MM.1S (cell line): ENCODE measurements at regions not wholly inside any gene's neighbourhood (a gene's known extent, or its start where the extent isn't known, plus 50 kb on each side); places are given as distances from the start of the nearest gene placed in this dataset.

Experiments used
- EZH2 ChIP-seq: fragments of 300-600 bp; sonication (generic); optimal IDR thresholded peaks from 2 replicates; pipeline ENCODE3; 2017; ENCODE audit warnings: low read depth, mild to moderate bottlenecking, antibody characterized with exemption, low read length, mixed read lengths
- TF ChIP-seq, protein P1 (sequence below): fragments of 300-600 bp; sonication (generic); IDR thresholded peaks from 2 replicates; pipeline ENCODE4 v1.5.1; 2016; ENCODE audit warnings: antibody characterized with exemption, low read length, mixed read lengths

DNA sequence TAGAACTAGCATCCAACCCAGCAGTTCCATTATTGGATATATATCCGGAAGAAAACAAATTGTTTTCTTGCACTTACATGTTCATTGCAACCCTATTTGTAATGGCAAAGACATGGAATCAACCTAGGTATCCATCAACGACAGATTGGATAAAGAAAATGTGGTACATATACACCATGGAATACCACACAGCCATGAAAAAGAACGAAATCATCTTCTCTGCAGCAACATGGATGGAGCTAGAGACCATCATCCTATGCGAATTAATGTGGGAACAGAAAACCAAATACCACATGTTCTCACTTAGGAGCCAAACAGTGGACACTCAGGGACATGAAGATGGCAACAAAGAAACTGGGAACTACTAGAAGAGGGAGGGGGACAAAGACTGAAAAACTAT, 352.7 kb downstream of the CDH2 start:
- TF ChIP-seq, protein P1, sequence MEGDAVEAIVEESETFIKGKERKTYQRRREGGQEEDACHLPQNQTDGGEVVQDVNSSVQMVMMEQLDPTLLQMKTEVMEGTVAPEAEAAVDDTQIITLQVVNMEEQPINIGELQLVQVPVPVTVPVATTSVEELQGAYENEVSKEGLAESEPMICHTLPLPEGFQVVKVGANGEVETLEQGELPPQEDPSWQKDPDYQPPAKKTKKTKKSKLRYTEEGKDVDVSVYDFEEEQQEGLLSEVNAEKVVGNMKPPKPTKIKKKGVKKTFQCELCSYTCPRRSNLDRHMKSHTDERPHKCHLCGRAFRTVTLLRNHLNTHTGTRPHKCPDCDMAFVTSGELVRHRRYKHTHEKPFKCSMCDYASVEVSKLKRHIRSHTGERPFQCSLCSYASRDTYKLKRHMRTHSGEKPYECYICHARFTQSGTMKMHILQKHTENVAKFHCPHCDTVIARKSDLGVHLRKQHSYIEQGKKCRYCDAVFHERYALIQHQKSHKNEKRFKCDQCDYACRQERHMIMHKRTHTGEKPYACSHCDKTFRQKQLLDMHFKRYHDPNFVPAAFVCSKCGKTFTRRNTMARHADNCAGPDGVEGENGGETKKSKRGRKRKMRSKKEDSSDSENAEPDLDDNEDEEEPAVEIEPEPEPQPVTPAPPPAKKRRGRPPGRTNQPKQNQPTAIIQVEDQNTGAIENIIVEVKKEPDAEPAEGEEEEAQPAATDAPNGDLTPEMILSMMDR, result no peak
- no peak for TF ChIP-seq EZH2
